SK-N-SH treated with all-trans-retinoic acid at 6 μM for 48 hours (cell line): ENCODE measurements at regions not wholly inside any gene's neighbourhood (a gene's known extent, or its start where the extent isn't known, plus 50 kb on each side); places are given as distances from the start of the nearest gene placed in this dataset.

Source experiments
- ARNTL ChIP-seq: fragments of 450-650 bp; formaldehyde crosslinking; IDR thresholded peaks from 2 replicates; pipeline ENCODE4 v1.5.0; 2020; ENCODE audit warnings: low read depth, mild to moderate bottlenecking, moderate library complexity, borderline replicate concordance
- CSDC2 ChIP-seq: fragments of 250-450 bp; sonication (Bioruptor Pico); IDR thresholded peaks from 2 replicates; pipeline ENCODE4 v1.5.0; 2020; ENCODE audit warnings: mild to moderate bottlenecking, moderate library complexity
- ESRRG ChIP-seq: fragments of 250-450 bp; sonication (Bioruptor Pico); IDR thresholded peaks from 2 replicates; pipeline ENCODE4 v1.6.1; 2021; ENCODE audit warnings: mild to moderate bottlenecking
- GLIS3 ChIP-seq: fragments of 250-450 bp; sonication (Bioruptor Pico); IDR thresholded peaks from 2 replicates; pipeline ENCODE4 v1.5.0; 2020; ENCODE audit warnings: mild to moderate bottlenecking, moderate library complexity
- PATZ1 ChIP-seq: fragments of 250-450 bp; sonication (Bioruptor Pico); IDR thresholded peaks from 2 replicates; pipeline ENCODE4 v1.8.0; 2020; ENCODE audit warnings: mild to moderate bottlenecking, moderate library complexity, borderline replicate concordance
- ZNF565 ChIP-seq: fragments of 450-650 bp; formaldehyde crosslinking; conservative IDR thresholded peaks from 2 replicates; pipeline ENCODE4 v1.5.0; 2020; ENCODE audit warnings: low read depth, mild to moderate bottlenecking, moderate library complexity

- TF ChIP-seq PATZ1 (CRISPR knock-in tag) (no peak), ESRRG (CRISPR knock-in tag) (no peak), GLIS3 (CRISPR knock-in tag) (no peak), CSDC2 (no peak), ARNTL (CRISPR knock-in tag) (no peak), ZNF565 (CRISPR knock-in tag) (no peak)
Measured at GRCh38 chr6:145142958-145143357, 592.4 kb downstream of the EPM2A start.
